ENCODE measurements at regions not wholly inside any gene's neighbourhood (a gene's known extent, or its start where the extent isn't known, plus 50 kb on each side); places are given as distances from the start of the nearest gene placed in this dataset.
"Not testable (repeated sequence)": the region's sequence is repeated elsewhere in the genome, so short reads cannot be mapped to it uniquely, and the experiment has no call there.

GRCh38 chr5:112472614-112473013, 53.5 kb upstream of the EPB41L4A start:
- DNase-seq = no peak

- no peak for DNase-seq
Observed at GRCh38 chr5:112473989-112474388, 54.9 kb upstream of the EPB41L4A start.

- DNase-seq = peak; percentile 67
Observed at GRCh38 chr5:112475747-112476365, 56.8 kb upstream of the EPB41L4A start.

GRCh38 chr5:112479418-112479817, 60.3 kb upstream of the EPB41L4A start:
- peak; percentile 63 for DNase-seq

- DNase-seq = no peak
Observed at GRCh38 chr5:112480501-112480900, 61.4 kb upstream of the EPB41L4A start.

- DNase-seq = no peak
Observed at GRCh38 chr5:112483704-112484103, 64.6 kb upstream of the EPB41L4A start.

GRCh38 chr5:112485934-112486355, 66.9 kb upstream of the EPB41L4A start:
- no peak for DNase-seq

- peak; percentile 25 for DNase-seq
Observed at GRCh38 chr5:112491257-112491656, 72.2 kb upstream of the EPB41L4A start.

GRCh38 chr5:112492291-112492690, 73.2 kb upstream of the EPB41L4A start:
- DNase-seq = peak; percentile 90

- peak; percentile 26 for DNase-seq
Observed at GRCh38 chr5:112503749-112504501, 84.8 kb upstream of the EPB41L4A start.

GRCh38 chr5:112509097-112509496, 90.0 kb upstream of the EPB41L4A start:
- DNase-seq = not testable (repeated sequence)

- no peak for DNase-seq
Observed at GRCh38 chr5:112511920-112512319, 92.8 kb upstream of the EPB41L4A start.

GRCh38 chr5:112512901-112513300, 93.8 kb upstream of the EPB41L4A start:
- DNase-seq = no peak

GRCh38 chr5:112514111-112514510, 95.0 kb upstream of the EPB41L4A start:
- no peak for DNase-seq

GRCh38 chr5:112520474-112520873, 101.4 kb upstream of the EPB41L4A start:
- DNase-seq = not testable (repeated sequence)

GRCh38 chr5:112522891-112523673, 104.0 kb upstream of the EPB41L4A start:
- peak; percentile 17 for DNase-seq

GRCh38 chr5:112523674-112524263, 104.7 kb upstream of the EPB41L4A start:
- DNase-seq = not testable (repeated sequence)

GRCh38 chr5:112525217-112525616, 106.1 kb upstream of the EPB41L4A start:
- no peak for DNase-seq

GRCh38 chr5:112528928-112529327, 109.9 kb upstream of the EPB41L4A start:
- no peak for DNase-seq

GRCh38 chr5:112529525-112529924, 110.4 kb upstream of the EPB41L4A start:
- DNase-seq = peak; percentile 47

- DNase-seq = no peak
Observed at GRCh38 chr5:112532654-112533360, 113.7 kb upstream of the EPB41L4A start.

- DNase-seq = peak; percentile 15
Observed at GRCh38 chr5:112533362-112533761, 114.3 kb upstream of the EPB41L4A start.
